Liver (tissue), 3 donors: ENCODE measurements at regions not wholly inside any gene's neighbourhood (a gene's known extent, or its start where the extent isn't known, plus 50 kb on each side); places are given as distances from the start of the nearest gene placed in this dataset.

ENCODE experiments used
- CTCF ChIP-seq: fragments of 150-350 bp; IDR thresholded peaks from 2 replicates; pipeline ENCODE4 v1.5.1; 2017; ENCODE audit warnings: improper control_type of control experiment, low read depth, low read length; ENCODE audit not compliant: missing input control
- REST ChIP-seq: IDR thresholded peaks from 2 replicates; pipeline ENCODE4 v1.6.1; 2016; ENCODE audit warnings: antibody characterized with exemption, mild to moderate bottlenecking
- SP1 ChIP-seq: IDR thresholded peaks from 2 replicates; pipeline ENCODE4 v1.6.1; 2018; ENCODE audit warnings: antibody characterized with exemption, mild to moderate bottlenecking
- TF ChIP-seq, protein P1 (sequence below): IDR thresholded peaks from 2 replicates; pipeline ENCODE4 v1.6.1; 2016; ENCODE audit warnings: antibody characterized with exemption
- donor health status: healthy.
- donor health status: healthy.

- no peak for TF ChIP-seq CTCF
- TF ChIP-seq, protein P1, sequence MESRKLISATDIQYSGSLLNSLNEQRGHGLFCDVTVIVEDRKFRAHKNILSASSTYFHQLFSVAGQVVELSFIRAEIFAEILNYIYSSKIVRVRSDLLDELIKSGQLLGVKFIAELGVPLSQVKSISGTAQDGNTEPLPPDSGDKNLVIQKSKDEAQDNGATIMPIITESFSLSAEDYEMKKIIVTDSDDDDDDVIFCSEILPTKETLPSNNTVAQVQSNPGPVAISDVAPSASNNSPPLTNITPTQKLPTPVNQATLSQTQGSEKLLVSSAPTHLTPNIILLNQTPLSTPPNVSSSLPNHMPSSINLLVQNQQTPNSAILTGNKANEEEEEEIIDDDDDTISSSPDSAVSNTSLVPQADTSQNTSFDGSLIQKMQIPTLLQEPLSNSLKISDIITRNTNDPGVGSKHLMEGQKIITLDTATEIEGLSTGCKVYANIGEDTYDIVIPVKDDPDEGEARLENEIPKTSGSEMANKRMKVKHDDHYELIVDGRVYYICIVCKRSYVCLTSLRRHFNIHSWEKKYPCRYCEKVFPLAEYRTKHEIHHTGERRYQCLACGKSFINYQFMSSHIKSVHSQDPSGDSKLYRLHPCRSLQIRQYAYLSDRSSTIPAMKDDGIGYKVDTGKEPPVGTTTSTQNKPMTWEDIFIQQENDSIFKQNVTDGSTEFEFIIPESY, result no peak
- TF ChIP-seq REST, result no peak
- TF ChIP-seq SP1, result no peak
Observed at GRCh38 chr16:27685807-27686206, 135.9 kb downstream of the KATNIP start.
